K562 (cell line): ENCODE measurements at regions not wholly inside any gene's neighbourhood (a gene's known extent, or its start where the extent isn't known, plus 50 kb on each side); places are given as distances from the start of the nearest gene placed in this dataset.
A peak's percentile ranks its signal among the peaks of the same experiment; 100 is the strongest.

Experiments
- ATAC-seq: fragments of 200-7000 bp; cut with Tn5 transposase; 3 replicates; pipeline ENCODE4 v1.9.1; 2020; ENCODE audit warnings: moderate library complexity
- BruUV-seq: library from RNA; stranded (reverse); fragments of 400-500 nt; replicated peaks from 2 replicates; lab custom pipeline; 2021; lab: Mats Ljungman, UMichigan
- CTCF ChIA-PET: fragments of 300-600 bp; formaldehyde crosslinking; extraction: SDS; loops from one replicate; lab custom pipeline; 2021; ENCODE audit warnings: low intra/inter-chr PET ratio; lab: Yijun Ruan, JAX
- POLR2A ChIA-PET: fragments of 300-600, 350-650 bp; sonication (Branson Sonifier 250); formaldehyde crosslinking; extraction: SDS; loops from one replicate; lab custom pipeline; 2021; ENCODE audit warnings: antibody characterized with exemption, inconsistent platforms; lab: Yijun Ruan, JAX
- DNase-seq, 4 experiments: peaks; one replicate each; pipeline versions ENCODE4 v3.0.0 to v3.0.0-alpha.2; 2011 to 2018; ENCODE audit warnings: low spot score in 3 of 4, mixed read lengths in 3 of 4; ENCODE audit errors: extremely low read depth in 1 of 4
- FAIRE-seq: peaks from 2 replicates; lab custom pipeline; 2011; peaks lifted over from hg19 to GRCh38; lab: Jason Lieb, UNC
- H2AFZ ChIP-seq: 2 replicates; pipeline ENCODE4 v1.6.0; 2011; ENCODE audit warnings: low read depth, low read length, control low read depth, inconsistent platforms
- H3K27ac ChIP-seq: fragments of 200-600 bp; 3 replicates; pipeline ENCODE4 v1.8.0; 2011; ENCODE audit warnings: low read depth, mild to moderate bottlenecking, control low read depth, inconsistent platforms, low read length, moderate library complexity, mixed read lengths; ENCODE audit errors: extremely low read depth
- H3K27me3 ChIP-seq, 2 experiments: fragments of 300-600 bp in 1 of 2; 2 replicates in 1 of 2; 3 replicates in 1 of 2; pipeline versions ENCODE4 v1.6.0 to v1.8.0; 2011; ENCODE audit warnings: inconsistent platforms in 2 of 2, low read length in 2 of 2, mild to moderate bottlenecking in 1 of 2, mixed read lengths in 1 of 2, moderate library complexity in 1 of 2; ENCODE audit not compliant: control insufficient read depth in 2 of 2, insufficient read depth in 2 of 2
- H3K36me3 ChIP-seq: fragments of 300-600 bp; 3 replicates; pipeline ENCODE4 v1.8.0; 2011; ENCODE audit warnings: mild to moderate bottlenecking, low read length, inconsistent platforms; ENCODE audit not compliant: control insufficient read depth, insufficient read depth
- H3K4me1 ChIP-seq, 2 experiments: fragments of 200-600 bp in 1 of 2; replicated peaks in 1 of 2; 2 replicates in 1 of 2; 3 replicates in 1 of 2; pipeline versions ENCODE4 v1.5.1 to v1.8.0; 2011; ENCODE audit warnings: inconsistent platforms in 2 of 2, low read length in 2 of 2, mild to moderate bottlenecking in 1 of 2, mixed read lengths in 1 of 2, moderate library complexity in 1 of 2; ENCODE audit not compliant: control insufficient read depth in 2 of 2, insufficient read depth in 2 of 2
- H3K4me2 ChIP-seq: 2 replicates; pipeline ENCODE4 v1.6.1; 2011; ENCODE audit warnings: low read length, control low read depth, inconsistent platforms, mixed read lengths; ENCODE audit not compliant: insufficient read depth
- H3K4me3 ChIP-seq: fragments of 200-600 bp; sonication (generic), shearing (Covaris generic); 2 replicates; pipeline ENCODE4 v1.5.1; 2016; ENCODE audit warnings: control low read depth, inconsistent platforms
- H3K79me2 ChIP-seq: fragments of 200-600 bp; 3 replicates; pipeline ENCODE4 v1.8.0; 2011; ENCODE audit warnings: low read length, inconsistent platforms; ENCODE audit not compliant: control insufficient read depth, insufficient read depth
- H3K9ac ChIP-seq, 2 experiments: 2 replicates each; pipeline versions ENCODE4 v1.6.0 to v1.6.1; 2011; ENCODE audit warnings: low read depth in 2 of 2, low read length in 2 of 2, control low read depth in 1 of 2, inconsistent platforms in 1 of 2, mild to moderate bottlenecking in 1 of 2, mixed read lengths in 1 of 2; ENCODE audit not compliant: insufficient read depth in 1 of 2
- H3K9me1 ChIP-seq: one replicate; pipeline ENCODE4 v1.6.0; 2011; ENCODE audit warnings: inconsistent platforms, mild to moderate bottlenecking, low read length, moderate library complexity; ENCODE audit not compliant: control insufficient read depth, insufficient read depth
- H3K9me3 ChIP-seq: replicated peaks from 2 replicates; pipeline ENCODE4 v1.5.1; 2011; ENCODE audit warnings: low read depth, low read length, inconsistent platforms; ENCODE audit not compliant: control insufficient read depth, insufficient read depth
- H4K20me1 ChIP-seq: replicated peaks from 2 replicates; pipeline ENCODE4 v1.6.1; 2011; ENCODE audit warnings: low read length, inconsistent platforms, mixed read lengths; ENCODE audit not compliant: control insufficient read depth, insufficient read depth
- ATF7 ChIP-seq: fragments of 450-650 bp; IDR thresholded peaks from 2 replicates; pipeline ENCODE4 v1.7.1; 2014; ENCODE audit warnings: mild to moderate bottlenecking, moderate library complexity
- BRCA1 ChIP-seq, 2 experiments: fragments of 450-650 bp in 1 of 2; sonication (generic) in 1 of 2; formaldehyde crosslinking in 1 of 2; IDR thresholded peaks; 2 replicates each; pipeline versions ENCODE4 v1.5.0 to v1.6.1; 2017 to 2020; ENCODE audit warnings: mild to moderate bottlenecking in 1 of 2, missing genetic modification reagents in 1 of 2
- C11orf30 ChIP-seq: fragments of 450-650 bp; IDR thresholded peaks from 2 replicates; pipeline ENCODE4 v1.6.1; 2016; ENCODE audit warnings: low read depth, mild to moderate bottlenecking
- CAMTA2 ChIP-seq: fragments of 250-450 bp; sonication (Bioruptor Pico); conservative IDR thresholded peaks from 2 replicates; pipeline ENCODE4 v1.5.1; 2022
- EWSR1 ChIP-seq: fragments of 450-650 bp; IDR thresholded peaks from 2 replicates; pipeline ENCODE4 v1.6.1; 2018; ENCODE audit warnings: borderline replicate concordance, mild to moderate bottlenecking, low read depth, moderate library complexity; ENCODE audit not compliant: partially characterized antibody
- MYNN ChIP-seq, 2 experiments: sonication (generic); formaldehyde crosslinking in 1 of 2; IDR thresholded peaks; 2 replicates each; pipeline versions ENCODE4 v1.5.0 to v1.6.1; 2016 to 2020; ENCODE audit warnings: antibody characterized with exemption in 1 of 2, missing genetic modification reagents in 1 of 2
- PRPF4 ChIP-seq: fragments of 200-400 bp; formaldehyde crosslinking; IDR thresholded peaks from one replicate; pipeline ENCODE4 v1.6.1; 2017; ENCODE audit warnings: low read length, low read depth, mild to moderate bottlenecking; ENCODE audit not compliant: insufficient read depth, poor library complexity, severe bottlenecking
- RCOR1 ChIP-seq, 2 experiments: IDR thresholded peaks; 2 replicates each; pipeline ENCODE4 v1.6.1; 2012; ENCODE audit warnings: low read depth in 2 of 2, low read length in 2 of 2, borderline replicate concordance in 1 of 2, improper control_type of control experiment in 1 of 2
- RHOXF2B ChIP-seq: fragments of 250-450 bp; sonication (Bioruptor Pico); conservative IDR thresholded peaks from 2 replicates; pipeline ENCODE4 v1.5.1; 2021
- XRCC5 ChIP-seq: fragments of 200-400 bp; formaldehyde crosslinking; IDR thresholded peaks from 2 replicates; pipeline ENCODE4 v1.6.1; 2017; ENCODE audit warnings: low read depth, mild to moderate bottlenecking, low read length
- ZKSCAN1 ChIP-seq: fragments of 150-350 bp; IDR thresholded peaks from 2 replicates; pipeline ENCODE4 v1.6.1; 2016; ENCODE audit warnings: low read depth, low read length
- ZNF232 ChIP-seq: sonication (generic); formaldehyde crosslinking; IDR thresholded peaks from 2 replicates; pipeline ENCODE4 v1.8.0; 2022; ENCODE audit warnings: mild to moderate bottlenecking, missing genetic modification reagents
- ZNF354B ChIP-seq: fragments of 250-450 bp; sonication (Bioruptor Pico); IDR thresholded peaks from 2 replicates; pipeline ENCODE4 v1.4.0; 2020
- WGBS: fragments of 100-300 bp; shearing (Covaris generic); methylation state at CpG from one replicate; pipeline ENCODE4 v1.1.6; 2016; ENCODE audit warnings: low coverage, mixed read lengths; ENCODE audit not compliant: insufficient coverage; ENCODE audit errors: missing lambda C conversion rate; 5-methylcytosine and 5-hydroxymethylcytosine counted together
- in situ Hi-C: fragments of 300-500 bp; cut with MboI; formaldehyde crosslinking; loops from 4 replicates; pipeline ENCODE4 v1.15.0; 2018; ENCODE audit warnings: inconsistent platforms, mixed read lengths
- intact Hi-C: fragments of 100-400 bp; cut with micrococcal nuclease; formaldehyde crosslinking; loops from 2 replicates; pipeline ENCODE4 v1.14.2; 2022
- TF ChIP-seq, protein P1 (sequence below), 2 experiments: fragments of 450-650 bp; IDR thresholded peaks; 2 replicates each; pipeline ENCODE4 v1.6.1; 2016; ENCODE audit warnings: mild to moderate bottlenecking in 2 of 2, borderline replicate concordance in 1 of 2, low read depth in 1 of 2, moderate library complexity in 1 of 2
- TF ChIP-seq, protein P2 (sequence below): sonication (generic); IDR thresholded peaks from 2 replicates; pipeline ENCODE4 v1.6.1; 2016

DNA sequence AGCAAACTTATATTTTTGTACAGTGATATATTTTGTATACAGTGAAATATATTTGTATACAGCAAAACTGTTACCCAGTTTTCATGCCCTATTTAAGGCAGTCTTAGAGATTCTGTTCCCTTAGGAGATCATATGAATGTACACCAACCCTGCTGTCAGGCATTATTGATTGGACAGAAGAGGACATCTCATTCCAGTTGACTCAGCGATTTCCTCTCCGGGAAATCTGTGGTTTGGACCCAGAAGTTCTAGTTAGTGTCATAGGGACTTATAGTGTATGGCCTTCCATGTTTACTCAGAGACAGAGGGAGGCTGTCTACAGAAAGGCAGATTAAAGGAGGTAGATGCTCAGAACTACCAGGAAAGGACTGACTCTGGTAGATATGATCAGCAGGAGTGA is 318.8 kb upstream of the KCNMB2 start:
- Histone ChIP-seq H3K9me3 (no peaks in the 10 kb centered on the region), H3K79me2 (no peaks in the 10 kb centered on the region), H3K9me1 (no peaks in the 10 kb centered on the region), H3K27ac (no peak overlapping the region), H3K27me3 (no peaks in the 10 kb centered on the region), H2AFZ (no peak overlapping the region; the same call in 1 of the 2 replicates), H3K36me3 (no peaks in the 10 kb centered on the region), H4K20me1 (no peaks in the 10 kb centered on the region), H3K4me3 (no peak overlapping the region), H3K9ac (no peak overlapping the region), H3K4me2 (no peak overlapping the region), H3K4me1 (no peaks in the 10 kb centered on the region)
- no TSS peak for BruUV-seq
- FAIRE-seq (peak; percentile 49), DNase-seq (peak in 1 of 4 experiments; percentile 12), ATAC-seq (no peak)
- intact Hi-C loops: no loop called here
- 14% methylated on average over 2 of the region's 2 CpGs for WGBS
- CTCF ChIA-PET: no interaction called here
- in situ Hi-C loops: no loop called here
- POLR2A ChIA-PET: no interaction called here
- TF ChIP-seq, protein P1, sequence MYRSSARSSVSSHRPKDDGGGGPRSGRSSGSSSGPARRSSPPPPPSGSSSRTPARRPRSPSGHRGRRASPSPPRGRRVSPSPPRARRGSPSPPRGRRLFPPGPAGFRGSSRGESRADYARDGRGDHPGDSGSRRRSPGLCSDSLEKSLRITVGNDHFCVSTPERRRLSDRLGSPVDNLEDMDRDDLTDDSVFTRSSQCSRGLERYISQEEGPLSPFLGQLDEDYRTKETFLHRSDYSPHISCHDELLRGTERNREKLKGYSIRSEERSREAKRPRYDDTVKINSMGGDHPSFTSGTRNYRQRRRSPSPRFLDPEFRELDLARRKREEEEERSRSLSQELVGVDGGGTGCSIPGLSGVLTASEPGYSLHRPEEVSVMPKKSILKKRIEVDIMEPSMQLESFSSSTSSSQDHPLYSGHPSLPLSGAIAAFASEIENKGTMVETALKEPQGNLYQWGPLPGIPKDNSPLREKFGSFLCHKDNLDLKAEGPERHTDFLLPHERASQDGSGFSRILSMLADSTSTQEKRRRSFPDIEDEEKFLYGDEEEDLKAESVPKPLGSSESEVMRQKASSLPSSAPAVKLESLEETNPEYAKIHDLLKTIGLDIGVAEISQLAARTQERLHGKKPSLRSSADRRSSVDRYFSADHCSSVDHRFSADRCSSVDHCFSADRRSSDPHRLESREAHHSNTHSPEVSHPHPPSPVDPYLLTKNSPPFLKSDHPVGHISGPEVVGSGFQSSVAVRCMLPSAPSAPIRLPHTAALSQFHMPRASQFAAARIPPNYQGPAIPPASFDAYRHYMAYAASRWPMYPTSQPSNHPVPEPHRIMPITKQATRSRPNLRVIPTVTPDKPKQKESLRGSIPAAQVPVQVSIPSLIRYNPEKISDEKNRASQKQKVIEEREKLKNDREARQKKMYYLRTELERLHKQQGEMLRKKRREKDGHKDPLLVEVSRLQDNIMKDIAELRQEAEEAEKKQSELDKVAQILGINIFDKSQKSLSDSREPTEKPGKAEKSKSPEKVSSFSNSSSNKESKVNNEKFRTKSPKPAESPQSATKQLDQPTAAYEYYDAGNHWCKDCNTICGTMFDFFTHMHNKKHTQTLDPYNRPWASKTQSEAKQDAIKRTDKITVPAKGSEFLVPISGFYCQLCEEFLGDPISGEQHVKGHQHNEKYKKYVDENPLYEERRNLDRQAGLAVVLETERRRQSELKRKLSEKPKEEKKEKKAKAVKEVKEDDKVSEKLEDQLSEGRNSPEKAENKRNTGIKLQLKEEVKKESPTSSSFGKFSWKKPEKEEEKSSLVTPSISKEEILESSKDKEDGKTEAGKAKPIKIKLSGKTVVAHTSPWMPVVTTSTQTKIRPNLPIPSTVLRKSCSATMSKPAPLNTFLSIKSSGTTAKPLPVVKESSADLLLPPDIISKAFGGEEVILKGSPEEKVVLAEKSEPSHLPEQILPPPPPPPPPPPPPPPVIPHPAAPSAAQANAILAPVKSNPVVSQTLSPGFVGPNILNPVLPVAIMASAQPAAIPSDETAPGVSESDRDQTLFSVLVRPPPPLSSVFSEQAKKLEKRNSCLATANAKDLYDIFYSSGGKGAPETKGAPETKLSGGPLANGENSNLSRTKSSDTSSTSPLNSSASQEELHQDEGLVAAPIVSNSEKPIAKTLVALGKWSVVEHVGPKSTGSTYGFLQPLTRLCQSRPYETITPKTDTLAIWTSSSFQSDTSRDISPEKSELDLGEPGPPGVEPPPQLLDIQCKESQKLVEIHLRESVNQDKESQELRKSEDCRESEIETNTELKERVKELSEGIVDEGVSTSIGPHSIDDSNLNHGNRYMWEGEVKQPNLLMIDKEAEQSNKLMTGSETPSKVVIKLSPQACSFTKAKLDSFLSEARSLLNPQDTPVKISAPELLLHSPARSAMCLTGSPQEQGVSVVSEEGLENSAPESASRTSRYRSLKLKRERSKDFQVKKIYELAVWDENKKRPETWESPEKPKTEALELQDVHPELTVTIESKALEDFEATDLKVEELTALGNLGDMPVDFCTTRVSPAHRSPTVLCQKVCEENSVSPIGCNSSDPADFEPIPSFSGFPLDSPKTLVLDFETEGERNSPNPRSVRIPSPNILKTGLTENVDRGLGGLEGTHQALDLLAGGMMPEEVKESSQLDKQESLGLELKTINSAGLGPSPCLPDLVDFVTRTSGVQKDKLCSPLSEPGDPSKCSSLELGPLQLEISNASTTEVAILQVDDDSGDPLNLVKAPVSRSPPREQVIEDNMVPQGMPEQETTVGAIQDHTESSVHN (IDR thresholded peaks at IDR 0.05; ENCODE audit: borderline replicate concordance in 1 of 2, low read depth in 1 of 2): no peak
- TF ChIP-seq PRPF4: no peak
- no peak for TF ChIP-seq XRCC5
- no peak for TF ChIP-seq CAMTA2 (CRISPR knock-in tag)
- TF ChIP-seq ZKSCAN1: no peak
- no peak for TF ChIP-seq EWSR1
- peak; percentile 87; the same call in 1 of the 2 replicates for TF ChIP-seq C11orf30
- TF ChIP-seq RHOXF2B (CRISPR knock-in tag): no peak
- TF ChIP-seq RCOR1 (IDR thresholded peaks at IDR 0.05; ENCODE audit: borderline replicate concordance in 1 of 2, low read depth in 2 of 2, low read length in 2 of 2): 0 out of 4 replicates have a peak, but pooled peaks of 1 of the 2 experiments have one; percentile 19
- TF ChIP-seq ZNF354B (CRISPR knock-in tag): no peak
- TF ChIP-seq MYNN (IDR thresholded peaks at IDR 0.05): no peak
- TF ChIP-seq MYNN (CRISPR knock-in tag; IDR thresholded peaks at IDR 0.05): no peak
- TF ChIP-seq, protein P2, sequence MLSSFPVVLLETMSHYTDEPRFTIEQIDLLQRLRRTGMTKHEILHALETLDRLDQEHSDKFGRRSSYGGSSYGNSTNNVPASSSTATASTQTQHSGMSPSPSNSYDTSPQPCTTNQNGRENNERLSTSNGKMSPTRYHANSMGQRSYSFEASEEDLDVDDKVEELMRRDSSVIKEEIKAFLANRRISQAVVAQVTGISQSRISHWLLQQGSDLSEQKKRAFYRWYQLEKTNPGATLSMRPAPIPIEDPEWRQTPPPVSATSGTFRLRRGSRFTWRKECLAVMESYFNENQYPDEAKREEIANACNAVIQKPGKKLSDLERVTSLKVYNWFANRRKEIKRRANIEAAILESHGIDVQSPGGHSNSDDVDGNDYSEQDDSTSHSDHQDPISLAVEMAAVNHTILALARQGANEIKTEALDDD: peak; percentile 39; the same call in 1 of the 2 replicates
- no peak for TF ChIP-seq BRCA1 (IDR thresholded peaks at IDR 0.05)
- TF ChIP-seq BRCA1 (CRISPR knock-in tag; IDR thresholded peaks at IDR 0.05): no peak
- no peak for TF ChIP-seq ATF7
- no peak for TF ChIP-seq ZNF232 (CRISPR knock-in tag)
